ENCODE measurements at regions not wholly inside any gene's neighbourhood (a gene's known extent, or its start where the extent isn't known, plus 50 kb on each side); places are given as distances from the start of the nearest gene placed in this dataset.

DNA sequence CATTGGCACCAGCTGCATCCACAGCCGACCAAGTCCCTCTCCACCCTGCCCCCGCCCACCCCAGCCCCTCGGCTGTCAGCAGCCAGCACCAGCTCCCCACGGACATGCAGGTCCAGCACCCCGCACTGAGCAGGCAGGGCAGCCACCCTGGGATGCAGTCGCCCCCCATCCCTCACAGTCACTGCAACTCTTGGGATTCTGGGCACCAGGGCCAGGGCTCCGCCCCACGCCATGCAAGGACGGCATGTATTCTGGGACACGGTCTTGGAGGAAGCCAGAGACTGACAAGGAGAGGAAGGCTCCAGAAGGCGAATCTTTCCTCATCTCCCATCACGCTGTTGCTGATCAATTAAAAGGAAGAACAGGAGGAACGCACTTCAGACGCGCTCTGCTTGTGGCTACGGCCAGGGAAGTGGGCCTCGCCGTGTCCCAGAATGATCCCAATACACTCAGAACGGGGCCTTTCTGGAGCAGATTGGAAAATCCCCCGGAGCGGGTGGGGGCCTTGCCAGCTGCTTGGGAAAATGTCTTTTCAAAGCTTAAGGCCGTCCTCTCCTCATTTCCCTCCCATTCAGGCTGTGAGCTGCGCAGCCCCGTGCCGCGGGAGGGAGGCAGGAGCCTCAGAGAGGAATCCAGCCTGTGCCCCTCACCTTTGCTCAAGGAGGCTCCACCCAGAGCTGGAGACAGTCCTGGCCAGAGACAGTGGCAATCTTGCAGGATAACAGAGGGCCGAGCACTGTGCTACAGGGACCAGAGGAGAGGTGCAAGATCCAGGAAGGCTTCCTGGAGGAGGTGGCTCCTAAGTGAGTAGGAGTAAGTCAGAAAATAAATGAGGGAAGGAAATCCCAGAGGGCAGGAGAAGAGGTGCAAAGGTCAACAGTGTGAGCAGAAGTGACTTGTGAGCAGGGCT, 54.1 kb upstream of the DIO3 start:
- Histone ChIP-seq H3K4me3 (ENCODE audit: insufficient read depth in 1 of 2, low read depth in 1 of 2, low read length in 2 of 2) (no peak overlapping the region), H3K4ac (ENCODE audit: low read depth in 1 of 2, low read length in 2 of 2) (no peak overlapping the region), H3K23ac (ENCODE audit: low read length in 2 of 2) (no peak overlapping the region), H3K4me1 (ENCODE audit: control insufficient read depth, insufficient read depth, low read depth, low read length) (no peaks in the 10 kb centered on the region), H2BK120ac (ENCODE audit: low read depth, low read length) (no peak overlapping the region), H4K8ac (ENCODE audit: low read length) (no peak overlapping the region), H4K91ac (ENCODE audit: low read length) (no peak overlapping the region), H2BK5ac (ENCODE audit: low read depth, low read length, poor library complexity, severe bottlenecking) (no peak overlapping the region), H3K79me1 (replicated peaks; ENCODE audit: low read length, poor library complexity, severe bottlenecking) (no peaks in the 10 kb centered on the region), H3K14ac (ENCODE audit: low read length in 2 of 2) (no peak overlapping the region), H3K27ac (ENCODE audit: low read length, poor library complexity, severe bottlenecking) (no peak overlapping the region), H3K18ac (ENCODE audit: low read depth in 1 of 2, low read length in 2 of 2) (no peak overlapping the region), H2BK12ac (ENCODE audit: low read length in 2 of 2) (no peak overlapping the region), H3K9ac (ENCODE audit: low read length) (no peak overlapping the region), H3K36me3 (ENCODE audit: control insufficient read depth in 1 of 2, insufficient read depth in 2 of 2, low read depth in 1 of 2, low read length in 2 of 2) (no peaks in the 10 kb centered on the region), H3K4me2 (ENCODE audit: low read length, poor library complexity, severe bottlenecking) (no peak overlapping the region), H2AFZ (ENCODE audit: low read depth, low read length) (no peak overlapping the region), H3K27me3 (ENCODE audit: control insufficient read depth in 1 of 2, insufficient read depth in 1 of 2, low read length in 2 of 2) (peaks cover 0 to 44% of the 10 kb centered on the region in 2 experiments), H3K9me3 (ENCODE audit: control insufficient read depth, low read length) (no peaks in the 10 kb centered on the region), H2AK5ac (ENCODE audit: low read length, severe bottlenecking) (no peak overlapping the region), H2BK15ac (ENCODE audit: low read depth, poor library complexity, severe bottlenecking) (no peak overlapping the region)
- WGBS: 83% methylated on average over 27 of the region's 27 CpGs
- no peak for DNase-seq

GRCh38 chr14:101507836-101508150, 53.5 kb upstream of the DIO3 start:
- Histone ChIP-seq H3K9me3 (ENCODE audit: control insufficient read depth, low read length) (no peaks in the 10 kb centered on the region), H3K9ac (ENCODE audit: low read length) (no peak overlapping the region), H2BK12ac (ENCODE audit: low read length in 2 of 2) (no peak overlapping the region), H2BK5ac (ENCODE audit: low read depth, low read length, poor library complexity, severe bottlenecking) (no peak overlapping the region), H3K4me3 (ENCODE audit: insufficient read depth in 1 of 2, low read depth in 1 of 2, low read length in 2 of 2) (no peak overlapping the region), H3K23ac (ENCODE audit: low read length in 2 of 2) (no peak overlapping the region), H3K27me3 (ENCODE audit: control insufficient read depth in 1 of 2, insufficient read depth in 1 of 2, low read length in 2 of 2) (peaks cover 0 to 39% of the 10 kb centered on the region in 2 experiments), H2AFZ (ENCODE audit: low read depth, low read length) (no peak overlapping the region), H2BK15ac (ENCODE audit: low read depth, poor library complexity, severe bottlenecking) (no peak overlapping the region), H3K79me1 (replicated peaks; ENCODE audit: low read length, poor library complexity, severe bottlenecking) (no peaks in the 10 kb centered on the region), H3K36me3 (ENCODE audit: control insufficient read depth in 1 of 2, insufficient read depth in 2 of 2, low read depth in 1 of 2, low read length in 2 of 2) (no peaks in the 10 kb centered on the region), H3K27ac (ENCODE audit: low read length, poor library complexity, severe bottlenecking) (no peak overlapping the region), H4K8ac (ENCODE audit: low read length) (no peak overlapping the region), H2BK120ac (ENCODE audit: low read depth, low read length) (no peak overlapping the region), H3K18ac (ENCODE audit: low read depth in 1 of 2, low read length in 2 of 2) (no peak overlapping the region), H3K4me2 (ENCODE audit: low read length, poor library complexity, severe bottlenecking) (no peak overlapping the region), H4K91ac (ENCODE audit: low read length) (no peak overlapping the region), H3K14ac (ENCODE audit: low read length in 2 of 2) (no peak overlapping the region), H3K4ac (ENCODE audit: low read depth in 1 of 2, low read length in 2 of 2) (no peak overlapping the region), H2AK5ac (ENCODE audit: low read length, severe bottlenecking) (no peak overlapping the region), H3K4me1 (ENCODE audit: control insufficient read depth, insufficient read depth, low read depth, low read length) (no peaks in the 10 kb centered on the region)
- DNase-seq: no peak
- 69% methylated on average over 4 of the region's 4 CpGs for WGBS

- Histone ChIP-seq H3K4me1 (ENCODE audit: control insufficient read depth, insufficient read depth, low read depth, low read length) (no peaks in the 10 kb centered on the region), H3K79me1 (replicated peaks; ENCODE audit: low read length, poor library complexity, severe bottlenecking) (no peaks in the 10 kb centered on the region), H2BK12ac (ENCODE audit: low read length in 2 of 2) (no peak overlapping the region), H2BK5ac (ENCODE audit: low read depth, low read length, poor library complexity, severe bottlenecking) (no peak overlapping the region), H3K27me3 (ENCODE audit: control insufficient read depth in 1 of 2, insufficient read depth in 1 of 2, low read length in 2 of 2) (peaks cover 0 to 37% of the 10 kb centered on the region in 2 experiments), H3K27ac (ENCODE audit: low read length, poor library complexity, severe bottlenecking) (no peak overlapping the region), H3K9me3 (ENCODE audit: control insufficient read depth, low read length) (no peaks in the 10 kb centered on the region), H3K18ac (ENCODE audit: low read depth in 1 of 2, low read length in 2 of 2) (no peak overlapping the region), H3K4ac (ENCODE audit: low read depth in 1 of 2, low read length in 2 of 2) (no peak overlapping the region), H3K36me3 (ENCODE audit: control insufficient read depth in 1 of 2, insufficient read depth in 2 of 2, low read depth in 1 of 2, low read length in 2 of 2) (no peaks in the 10 kb centered on the region), H4K91ac (ENCODE audit: low read length) (no peak overlapping the region), H4K8ac (ENCODE audit: low read length) (no peak overlapping the region), H2BK120ac (ENCODE audit: low read depth, low read length) (no peak overlapping the region), H2BK15ac (ENCODE audit: low read depth, poor library complexity, severe bottlenecking) (no peak overlapping the region), H2AFZ (ENCODE audit: low read depth, low read length) (no peak overlapping the region), H3K14ac (ENCODE audit: low read length in 2 of 2) (no peak overlapping the region), H3K4me2 (ENCODE audit: low read length, poor library complexity, severe bottlenecking) (no peak overlapping the region), H3K4me3 (ENCODE audit: insufficient read depth in 1 of 2, low read depth in 1 of 2, low read length in 2 of 2) (no peak overlapping the region), H2AK5ac (ENCODE audit: low read length, severe bottlenecking) (no peak overlapping the region), H3K9ac (ENCODE audit: low read length) (no peak overlapping the region), H3K23ac (ENCODE audit: low read length in 2 of 2) (no peak overlapping the region)
- no peak for DNase-seq
- WGBS: 80% methylated on average over 12 of the region's 12 CpGs
These were observed 52.9 kb upstream of the DIO3 start for GRCh38 chr14:101508196-101508947.

GRCh38 chr14:101508948-101509729, 52.2 kb upstream of the DIO3 start:
- WGBS: 92% methylated on average over 18 of the region's 18 CpGs
- no peak for DNase-seq
- H3K23ac ChIP-seq (ENCODE audit: low read length in 2 of 2): no peak overlapping the region
- no peaks in the 10 kb centered on the region for H3K79me1 ChIP-seq (replicated peaks; ENCODE audit: low read length, poor library complexity, severe bottlenecking)
- no peak overlapping the region for H3K9ac ChIP-seq (ENCODE audit: low read length)
- H2BK120ac ChIP-seq (ENCODE audit: low read depth, low read length): no peak overlapping the region
- no peak overlapping the region for H3K4ac ChIP-seq (ENCODE audit: low read depth in 1 of 2, low read length in 2 of 2)
- H2BK5ac ChIP-seq (ENCODE audit: low read depth, low read length, poor library complexity, severe bottlenecking): no peak overlapping the region
- H3K14ac ChIP-seq (ENCODE audit: low read length in 2 of 2): no peak overlapping the region
- no peak overlapping the region for H2AFZ ChIP-seq (ENCODE audit: low read depth, low read length)
- H4K91ac ChIP-seq (ENCODE audit: low read length): no peak overlapping the region
- H4K8ac ChIP-seq (ENCODE audit: low read length): no peak overlapping the region
- no peak overlapping the region for H2BK12ac ChIP-seq (ENCODE audit: low read length in 2 of 2)
- no peak overlapping the region for H3K4me2 ChIP-seq (ENCODE audit: low read length, poor library complexity, severe bottlenecking)
- no peak overlapping the region for H2AK5ac ChIP-seq (ENCODE audit: low read length, severe bottlenecking)
- no peak overlapping the region for H2BK15ac ChIP-seq (ENCODE audit: low read depth, poor library complexity, severe bottlenecking)
- H3K27ac ChIP-seq (ENCODE audit: low read length, poor library complexity, severe bottlenecking): no peak overlapping the region
- no peaks in the 10 kb centered on the region for H3K4me1 ChIP-seq (ENCODE audit: control insufficient read depth, insufficient read depth, low read depth, low read length)
- no peaks in the 10 kb centered on the region for H3K9me3 ChIP-seq (ENCODE audit: control insufficient read depth, low read length)
- H3K4me3 ChIP-seq (ENCODE audit: insufficient read depth in 1 of 2, low read depth in 1 of 2, low read length in 2 of 2): no peak overlapping the region
- H3K18ac ChIP-seq (ENCODE audit: low read depth in 1 of 2, low read length in 2 of 2): no peak overlapping the region
- H3K36me3 ChIP-seq (ENCODE audit: control insufficient read depth in 1 of 2, insufficient read depth in 2 of 2, low read depth in 1 of 2, low read length in 2 of 2): no peaks in the 10 kb centered on the region
- peaks cover 0 to 34% of the 10 kb centered on the region in 2 experiments for H3K27me3 ChIP-seq (ENCODE audit: control insufficient read depth in 1 of 2, insufficient read depth in 1 of 2, low read length in 2 of 2)
